GM19043 (cell line): ENCODE measurements at regions not wholly inside any gene's neighbourhood (a gene's known extent, or its start where the extent isn't known, plus 50 kb on each side); places are given as distances from the start of the nearest gene placed in this dataset.
"Not testable (repeated sequence)": the region's sequence is repeated elsewhere in the genome, so short reads cannot be mapped to it uniquely, and the experiment has no call there.

Source experiments
- ATAC-seq: cut with Tn5 transposase; IDR thresholded peaks from one replicate; pipeline ENCODE4 v1.9.1; 2021; ENCODE audit warnings: low read depth; ENCODE audit not compliant: unreplicated experiment

GRCh38 chr6:134447423-134447822 is 129.5 kb upstream of the SGK1 start:
- ATAC-seq, result no peak

GRCh38 chr6:134446896-134447295 is 129.0 kb upstream of the SGK1 start:
- ATAC-seq, result no peak

- no peak for ATAC-seq
Observed at GRCh38 chr6:134446218-134446848, 128.4 kb upstream of the SGK1 start.

DNA sequence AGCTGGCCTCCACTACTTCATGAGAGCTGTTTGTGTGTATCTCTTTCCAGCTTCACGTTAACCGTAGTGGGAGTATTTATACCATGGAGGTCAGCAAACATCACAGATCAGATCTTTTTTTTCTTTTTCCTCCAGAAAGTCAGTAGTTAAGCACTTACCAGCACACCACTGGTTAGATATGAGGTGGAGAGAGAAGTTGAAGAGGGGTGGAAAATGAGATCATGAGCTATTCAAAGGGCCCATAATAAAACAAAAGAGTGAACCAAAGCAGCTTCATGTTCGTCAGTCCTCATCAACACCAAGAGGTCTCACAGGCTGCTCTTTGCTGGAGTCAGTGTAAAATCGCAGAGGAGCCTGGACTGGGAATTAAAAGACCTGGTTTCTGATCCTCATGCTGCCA is 125.1 kb upstream of the SGK1 start:
- ATAC-seq, result no peak

- ATAC-seq, result no peak
Observed at GRCh38 chr6:134442073-134442472, 124.2 kb upstream of the SGK1 start.

- ATAC-seq, result no peak
Observed at GRCh38 chr6:134438837-134439236, 120.9 kb upstream of the SGK1 start.

DNA sequence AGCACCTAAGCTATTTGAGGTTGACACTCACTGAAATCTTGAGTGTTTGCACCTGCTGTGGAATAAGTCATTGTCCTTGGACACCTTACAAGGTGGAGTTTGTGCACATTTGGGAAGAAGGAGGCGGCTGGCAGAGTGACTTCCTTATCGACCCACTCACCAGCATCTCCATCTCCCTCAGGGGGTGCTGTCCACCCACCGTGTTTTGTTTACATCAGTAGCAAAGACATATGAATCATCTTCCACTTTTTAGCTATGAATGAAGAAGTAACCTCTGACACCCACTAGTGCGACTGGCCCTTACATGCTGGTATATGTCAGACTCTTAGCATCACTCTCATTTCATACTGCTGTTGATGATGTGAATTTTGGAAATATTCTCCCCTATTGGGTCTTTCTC is 119.5 kb upstream of the SGK1 start:
- ATAC-seq, result no peak

DNA sequence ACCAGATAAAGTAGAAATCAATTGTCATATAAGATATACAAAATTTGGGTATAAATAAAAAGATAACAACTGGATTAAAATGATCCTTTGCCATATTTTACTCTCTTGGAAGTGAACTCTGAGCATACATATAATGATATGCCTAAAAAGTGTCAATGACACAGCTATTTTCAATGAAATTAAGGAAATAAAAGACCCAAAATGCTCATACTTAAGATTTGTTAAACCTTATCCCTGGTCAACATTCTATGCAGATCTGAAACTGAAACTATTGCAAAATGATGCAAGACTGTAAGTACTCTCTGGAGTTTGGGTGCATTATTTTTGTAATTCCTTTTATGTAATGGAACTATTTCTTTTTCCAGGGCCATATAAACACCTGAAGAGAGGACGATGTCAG is 119.0 kb upstream of the SGK1 start:
- no peak for ATAC-seq

GRCh38 chr6:134436281-134436815 is 118.4 kb upstream of the SGK1 start:
- ATAC-seq, result peak; percentile 87

GRCh38 chr6:134435814-134436280 is 117.9 kb upstream of the SGK1 start:
- no peak for ATAC-seq

DNA sequence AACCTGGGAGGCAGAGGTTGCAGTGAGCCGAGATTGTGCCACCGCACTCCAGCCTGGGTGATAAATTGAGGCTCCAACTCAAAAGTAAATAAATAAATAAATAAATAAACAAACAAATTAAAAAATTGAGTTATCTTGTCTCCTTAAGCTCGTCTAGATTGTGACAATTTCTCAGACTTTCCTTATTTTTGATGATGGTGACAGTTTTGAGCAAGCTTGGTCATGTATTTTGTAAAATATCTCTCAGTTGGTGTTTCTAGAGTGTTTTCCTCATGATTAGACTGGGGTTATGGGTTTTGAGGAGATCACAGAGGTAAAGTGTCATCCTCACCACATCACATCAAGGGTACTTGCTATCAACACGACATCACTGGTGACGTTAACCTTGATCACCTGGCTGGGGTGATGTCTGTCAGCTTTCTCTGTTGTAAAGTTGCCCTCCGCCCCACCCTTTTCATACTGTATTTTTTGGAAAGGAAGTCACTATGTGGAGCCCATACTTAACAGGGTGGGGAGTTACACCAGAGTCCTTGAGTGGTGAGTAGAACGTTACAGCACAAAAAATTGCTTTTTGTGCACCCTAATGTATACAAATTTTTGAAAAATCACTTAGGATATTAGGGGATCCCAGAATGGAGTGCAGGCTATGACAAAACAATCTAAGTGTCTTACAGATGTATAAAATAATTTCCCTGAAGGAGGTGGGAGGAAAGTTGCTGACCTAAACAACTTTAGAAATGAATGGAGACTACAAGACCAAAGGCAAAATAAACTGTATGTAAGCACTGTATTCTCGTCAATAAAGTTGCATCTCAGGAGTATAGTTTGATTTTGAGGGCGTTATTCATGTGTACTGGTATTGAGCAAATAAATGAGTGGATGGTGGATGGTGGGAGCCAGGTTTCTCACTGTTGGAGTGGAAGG is 116.4 kb upstream of the SGK1 start:
- no peak for ATAC-seq

DNA sequence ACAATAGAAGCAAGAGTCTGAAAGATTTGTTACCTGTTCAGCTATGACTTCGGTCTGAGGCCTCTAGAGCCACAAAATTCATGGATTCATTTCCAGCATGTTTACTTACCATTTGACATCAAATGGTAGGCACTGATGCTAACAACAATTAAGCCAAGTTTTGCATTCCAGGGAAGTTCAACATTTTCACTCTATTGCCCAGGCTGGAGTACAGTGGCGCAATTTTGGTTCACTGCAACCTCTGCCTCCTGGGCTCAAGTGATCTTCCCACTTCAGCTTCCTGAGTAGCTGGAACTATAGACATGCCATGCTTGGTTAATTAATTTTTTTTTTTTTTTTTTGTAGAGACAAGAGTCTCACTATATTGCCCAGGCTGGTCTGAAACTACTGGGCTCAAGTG is 114.1 kb upstream of the SGK1 start:
- no peak for ATAC-seq

GRCh38 chr6:134431421-134431859 is 113.5 kb upstream of the SGK1 start:
- no peak for ATAC-seq

GRCh38 chr6:134429861-134430380 is 112.0 kb upstream of the SGK1 start:
- no peak for ATAC-seq

DNA sequence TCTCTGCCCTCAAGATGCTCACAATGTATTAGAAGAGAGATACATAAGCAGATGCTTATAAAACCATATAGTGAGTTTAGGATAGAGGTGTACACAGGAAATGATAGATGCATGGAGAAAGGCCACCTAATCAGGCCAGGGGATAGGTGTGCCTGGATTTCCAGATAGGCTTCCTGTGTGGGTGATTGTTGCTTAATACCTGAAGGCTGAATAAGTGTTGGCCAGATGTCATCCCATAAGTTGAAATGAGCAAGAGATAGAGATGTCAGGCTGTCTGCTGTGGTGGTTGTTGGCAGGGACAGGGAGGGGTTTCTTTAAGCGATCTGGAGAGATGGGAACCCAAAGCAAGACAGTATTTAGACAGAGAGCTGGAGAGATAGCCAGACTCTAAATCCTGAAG is 109.8 kb upstream of the SGK1 start:
- no peak for ATAC-seq

- no peak for ATAC-seq
Observed at GRCh38 chr6:134426623-134427022, 108.7 kb upstream of the SGK1 start.

GRCh38 chr6:134425917-134426316 is 108.0 kb upstream of the SGK1 start:
- not testable (repeated sequence) for ATAC-seq

DNA sequence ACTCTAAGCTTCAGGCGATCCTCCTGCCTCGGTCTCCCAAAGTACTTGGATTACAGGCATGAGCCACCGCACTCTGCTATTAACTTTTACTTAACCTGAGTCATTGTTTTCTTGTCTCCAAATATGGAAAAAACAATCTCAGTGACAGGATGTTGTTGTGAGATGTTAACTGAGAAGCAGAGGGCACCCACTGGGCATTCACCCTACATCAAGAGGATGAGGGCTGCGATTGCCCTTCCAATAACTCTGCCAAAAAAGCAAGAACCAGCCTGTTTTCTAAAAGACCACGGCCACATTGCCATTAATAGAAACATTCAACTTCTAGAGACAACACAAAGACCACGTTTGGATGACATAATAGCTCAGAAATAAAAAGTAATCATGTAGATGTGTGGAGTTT is 107.6 kb upstream of the SGK1 start:
- ATAC-seq, result no peak

DNA sequence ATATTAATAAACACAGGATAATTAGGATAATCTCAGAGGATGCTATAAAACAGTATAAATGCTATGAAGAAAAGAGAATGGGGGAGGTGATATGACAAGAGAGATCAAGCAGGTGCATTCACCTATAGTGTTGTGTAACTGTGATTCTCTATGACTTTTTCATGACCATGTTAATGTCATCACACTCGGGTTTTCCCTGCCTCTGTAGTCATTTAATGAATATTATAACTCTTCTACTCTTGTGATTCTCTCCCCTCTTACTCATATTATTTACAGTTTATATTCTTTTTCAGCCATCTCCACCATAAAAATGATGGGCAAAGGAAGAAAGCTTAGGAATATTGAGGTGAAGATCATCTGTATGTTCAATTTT is 106.9 kb upstream of the SGK1 start:
- ATAC-seq, result no peak

GRCh38 chr6:134424165-134424797 is 106.4 kb upstream of the SGK1 start:
- ATAC-seq, result no peak
